ENCODE measurements at regions not wholly inside any gene's neighbourhood (a gene's known extent, or its start where the extent isn't known, plus 50 kb on each side); places are given as distances from the start of the nearest gene placed in this dataset.

DNA sequence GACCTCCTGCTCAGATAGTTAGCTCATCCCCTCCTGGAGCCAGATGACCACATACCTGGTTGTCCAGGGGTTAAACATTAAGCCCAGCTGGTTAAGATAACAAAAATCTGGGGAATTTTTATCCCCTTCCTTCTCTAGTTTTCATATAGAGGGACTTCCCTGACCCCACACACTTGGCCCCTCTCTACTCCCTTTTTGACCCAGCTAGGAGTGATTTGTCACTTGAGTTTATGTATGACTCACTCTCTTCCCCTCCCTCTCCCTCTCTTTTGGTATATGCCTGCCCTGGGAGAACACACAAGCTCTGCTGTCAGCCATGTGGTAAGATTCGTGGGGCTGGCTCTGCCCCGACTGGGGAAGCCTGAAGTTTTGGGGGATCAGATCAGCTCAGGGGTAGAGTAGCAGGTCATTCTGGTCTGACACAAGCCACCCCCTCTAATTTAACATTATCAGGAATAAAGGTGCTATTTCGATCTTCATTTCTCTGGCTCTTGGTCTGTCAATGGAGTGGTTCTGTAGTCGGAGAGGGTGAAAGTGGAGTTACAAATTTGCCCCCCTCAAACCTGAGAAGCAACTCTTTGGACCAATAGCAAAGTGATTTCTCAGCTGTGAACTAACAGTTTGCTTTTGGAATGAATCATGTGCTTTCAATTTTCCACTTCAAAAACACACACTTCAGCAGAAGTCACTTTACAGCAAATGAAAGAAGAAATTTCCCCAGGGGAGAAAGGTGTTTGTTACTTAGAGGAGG is 415.3 kb upstream of the CADM1 start:
- DNase-seq (ENCODE audit: low spot score in 2 of 2) = no peak
- no peak overlapping the region for H3K27ac ChIP-seq
- no peak overlapping the region for H3K4me3 ChIP-seq
- no peaks in the 10 kb centered on the region for H3K27me3 ChIP-seq
- no peaks in the 10 kb centered on the region for H3K4me1 ChIP-seq
- no peaks in the 10 kb centered on the region for H3K36me3 ChIP-seq
- no peak for TF ChIP-seq CTCF (IDR thresholded peaks at IDR 0.05)
- intact Hi-C loops (cut with DNase I) = no loop called here
- no peaks in the 10 kb centered on the region for H3K9me3 ChIP-seq

GRCh38 chr11:115918576-115918975 is 414.4 kb upstream of the CADM1 start:
- H3K4me1 ChIP-seq = no peaks in the 10 kb centered on the region
- H3K4me3 ChIP-seq = no peak overlapping the region
- no peak overlapping the region for H3K27ac ChIP-seq
- H3K36me3 ChIP-seq = no peaks in the 10 kb centered on the region
- no peak for TF ChIP-seq CTCF (IDR thresholded peaks at IDR 0.05)
- no peak for DNase-seq (ENCODE audit: low spot score in 2 of 2)
- intact Hi-C loops (cut with DNase I) = no loop called here
- H3K9me3 ChIP-seq = no peaks in the 10 kb centered on the region
- no peaks in the 10 kb centered on the region for H3K27me3 ChIP-seq

DNA sequence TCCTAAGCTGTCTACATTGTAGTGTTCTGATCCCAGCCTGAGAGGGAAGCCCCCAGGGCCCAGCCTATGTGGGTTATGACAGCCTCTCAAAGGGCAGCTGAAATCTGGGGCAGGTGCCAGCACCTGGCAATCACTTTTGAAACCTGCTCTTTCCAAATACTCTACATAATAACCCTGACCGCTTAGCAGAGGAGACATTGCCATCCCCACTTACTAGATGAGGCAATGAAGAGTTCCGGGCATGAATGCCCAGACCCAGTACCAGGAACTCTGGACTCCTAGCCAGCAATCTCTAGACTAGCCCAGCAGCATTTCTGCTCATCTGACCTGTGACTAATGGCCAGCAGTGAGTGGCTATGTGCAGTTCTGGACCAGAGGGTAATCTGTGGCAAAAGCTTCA is 412.4 kb upstream of the CADM1 start:
- no peaks in the 10 kb centered on the region for H3K9me3 ChIP-seq

DNA sequence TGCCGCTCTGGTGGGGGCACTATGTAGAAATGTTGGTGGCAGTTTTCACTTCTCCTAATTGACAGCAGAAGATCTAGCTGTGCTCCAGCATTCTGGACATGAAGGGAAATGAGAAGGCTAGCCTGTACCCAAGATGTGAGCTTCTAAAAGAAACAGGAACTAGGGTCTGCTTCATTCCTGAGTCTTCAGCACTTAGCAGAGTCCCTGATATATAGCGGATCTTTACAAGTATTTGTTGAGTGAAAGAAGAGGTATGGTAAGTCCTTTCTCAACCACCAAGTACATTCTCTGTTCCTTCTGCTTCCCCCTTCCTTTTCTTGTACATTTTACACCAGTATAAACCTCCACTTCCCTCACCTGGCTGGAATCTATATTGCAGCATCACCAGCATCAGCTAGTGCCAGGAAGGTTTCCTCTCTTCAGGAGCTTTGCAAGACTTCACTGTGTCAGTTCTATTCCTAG is 408.3 kb upstream of the CADM1 start:
- Histone ChIP-seq H3K27me3 (no peaks in the 10 kb centered on the region), H3K4me3 (no peak overlapping the region), H3K4me1 (no peaks in the 10 kb centered on the region), H3K27ac (no peak overlapping the region), H3K9me3 (no peaks in the 10 kb centered on the region), H3K36me3 (no peaks in the 10 kb centered on the region)
- no peak for TF ChIP-seq CTCF (IDR thresholded peaks at IDR 0.05)
- intact Hi-C loops (cut with DNase I) = no loop called here
- DNase-seq (ENCODE audit: low spot score in 2 of 2) = no peak

More for the DNA sequence above, 412.4 kb upstream of the CADM1 start:
- Histone ChIP-seq H3K27ac (no peak overlapping the region), H3K36me3 (no peaks in the 10 kb centered on the region), H3K27me3 (no peaks in the 10 kb centered on the region), H3K4me3 (no peak overlapping the region), H3K4me1 (no peaks in the 10 kb centered on the region)
- intact Hi-C loops (cut with DNase I) = no loop called here
- no peak for TF ChIP-seq CTCF (IDR thresholded peaks at IDR 0.05)
- no peak for DNase-seq (ENCODE audit: low spot score in 2 of 2)

GRCh38 chr11:115911613-115912346 is 407.6 kb upstream of the CADM1 start:
- Histone ChIP-seq H3K27me3 (no peaks in the 10 kb centered on the region), H3K36me3 (no peaks in the 10 kb centered on the region), H3K4me3 (no peak overlapping the region), H3K9me3 (no peaks in the 10 kb centered on the region), H3K4me1 (no peaks in the 10 kb centered on the region), H3K27ac (no peak overlapping the region)
- intact Hi-C loops (cut with DNase I) = no loop called here
- no peak for TF ChIP-seq CTCF (IDR thresholded peaks at IDR 0.05)
- no peak for DNase-seq (ENCODE audit: low spot score in 2 of 2)
